H9 (cell line): ENCODE measurements at regions not wholly inside any gene's neighbourhood (a gene's known extent, or its start where the extent isn't known, plus 50 kb on each side); places are given as distances from the start of the nearest gene placed in this dataset.

Source experiments
- DNase-seq: peaks from one replicate; pipeline ENCODE4 v3.0.0-alpha.2; 2017
- H2AFZ ChIP-seq: one replicate; pipeline ENCODE4 v1.6.1; 2013; ENCODE audit warnings: mild to moderate bottlenecking, low read length, control low read depth, moderate library complexity
- H2AK5ac ChIP-seq: 2 replicates; pipeline ENCODE4 v1.6.1; 2013; ENCODE audit warnings: low read length, control low read depth, mixed read lengths; ENCODE audit not compliant: insufficient read length
- H2BK120ac ChIP-seq: one replicate; pipeline ENCODE4 v1.6.1; 2013; ENCODE audit warnings: low read depth, mild to moderate bottlenecking, low read length, control low read depth, inconsistent platforms; ENCODE audit not compliant: poor library complexity, severe bottlenecking
- H2BK12ac ChIP-seq: 2 replicates; pipeline ENCODE4 v1.6.1; 2013; ENCODE audit warnings: low read length, control low read depth, mixed read lengths, low read depth; ENCODE audit not compliant: insufficient read length
- H2BK15ac ChIP-seq: 2 replicates; pipeline ENCODE4 v1.6.1; 2013; ENCODE audit warnings: low read depth, low read length, control low read depth
- H2BK20ac ChIP-seq: one replicate; pipeline ENCODE4 v1.6.1; 2013; ENCODE audit warnings: low read depth, mild to moderate bottlenecking, low read length, control low read depth, inconsistent platforms; ENCODE audit not compliant: poor library complexity, severe bottlenecking
- H2BK5ac ChIP-seq: 2 replicates; pipeline ENCODE4 v1.6.1; 2013; ENCODE audit warnings: low read length, control low read depth, mixed read lengths; ENCODE audit not compliant: insufficient read length
- H3K14ac ChIP-seq: 2 replicates; pipeline ENCODE4 v1.6.1; 2013; ENCODE audit warnings: low read length, control low read depth; ENCODE audit not compliant: insufficient read depth
- H3K18ac ChIP-seq: 2 replicates; pipeline ENCODE4 v1.6.1; 2013; ENCODE audit warnings: low read depth, mild to moderate bottlenecking, mixed read lengths, low read length, control low read depth; ENCODE audit not compliant: insufficient read length
- H3K23ac ChIP-seq: 2 replicates; pipeline ENCODE4 v1.6.1; 2013; ENCODE audit warnings: low read length, control low read depth, mixed read lengths, low read depth; ENCODE audit not compliant: insufficient read length
- H3K23me2 ChIP-seq: 2 replicates; pipeline ENCODE4 v1.6.1; 2013; ENCODE audit warnings: low read depth, mild to moderate bottlenecking, mixed read lengths, low read length, control low read depth; ENCODE audit not compliant: insufficient read length, poor library complexity, severe bottlenecking
- H3K27ac ChIP-seq: 2 replicates; pipeline ENCODE4 v1.5.1; 2013; ENCODE audit warnings: low read length, control low read depth, mixed read lengths, low read depth; ENCODE audit not compliant: insufficient read length
- H3K27me3 ChIP-seq: 2 replicates; pipeline ENCODE4 v1.6.1; 2013; ENCODE audit warnings: low read length, control low read depth, inconsistent platforms; ENCODE audit not compliant: insufficient read depth
- H3K4ac ChIP-seq: 2 replicates; pipeline ENCODE4 v1.6.1; 2013; ENCODE audit warnings: low read depth, mild to moderate bottlenecking, control low read depth, inconsistent platforms, low read length, moderate library complexity
- H3K4me1 ChIP-seq: 2 replicates; pipeline ENCODE4 v1.6.1; 2013; ENCODE audit warnings: low read length, control low read depth, inconsistent platforms; ENCODE audit not compliant: insufficient read depth
- H3K4me2 ChIP-seq: 2 replicates; pipeline ENCODE4 v1.6.1; 2013; ENCODE audit warnings: low read length, control low read depth, mixed read lengths; ENCODE audit not compliant: insufficient read length, insufficient read depth
- H3K56ac ChIP-seq: 2 replicates; pipeline ENCODE4 v1.6.1; 2013; ENCODE audit warnings: low read depth, mild to moderate bottlenecking, mixed read lengths, low read length, control low read depth; ENCODE audit not compliant: insufficient read length
- H3K79me1 ChIP-seq: 2 replicates; pipeline ENCODE4 v1.6.1; 2013; ENCODE audit warnings: low read depth, mild to moderate bottlenecking, moderate library complexity, low read length, control low read depth, inconsistent platforms; ENCODE audit not compliant: insufficient read depth, poor library complexity, severe bottlenecking
- H3K79me2 ChIP-seq: 2 replicates; pipeline ENCODE4 v1.6.1; 2013; ENCODE audit warnings: low read length, control low read depth, inconsistent platforms; ENCODE audit not compliant: insufficient read depth
- H3K9ac ChIP-seq: 2 replicates; pipeline ENCODE4 v1.6.1; 2013; ENCODE audit warnings: low read length, control low read depth, mixed read lengths; ENCODE audit not compliant: insufficient read length; ENCODE audit errors: extremely low read depth
- H3K9me3 ChIP-seq: one replicate; pipeline ENCODE4 v1.6.1; 2013; ENCODE audit warnings: low read depth, low read length, inconsistent platforms; ENCODE audit not compliant: control insufficient read depth
- H3T11ph ChIP-seq: one replicate; pipeline ENCODE4 v1.6.1; 2013; ENCODE audit warnings: mild to moderate bottlenecking, low read length, control low read depth, inconsistent platforms
- H4K20me1 ChIP-seq: one replicate; pipeline ENCODE4 v1.6.1; 2013; ENCODE audit not compliant: control insufficient read depth, insufficient read length, insufficient read depth
- H4K5ac ChIP-seq: 2 replicates; pipeline ENCODE4 v1.6.1; 2013; ENCODE audit warnings: low read depth, mild to moderate bottlenecking, mixed read lengths, low read length, control low read depth; ENCODE audit not compliant: insufficient read length
- H4K8ac ChIP-seq: replicated peaks from 2 replicates; pipeline ENCODE4 v1.6.1; 2013; ENCODE audit warnings: low read length, control low read depth, mixed read lengths, low read depth; ENCODE audit not compliant: insufficient read length
- H4K91ac ChIP-seq: 2 replicates; pipeline ENCODE4 v1.6.1; 2013; ENCODE audit warnings: low read depth, mild to moderate bottlenecking, moderate library complexity, mixed read lengths, low read length, control low read depth; ENCODE audit not compliant: insufficient read length
- H3K27ac Mint-ChIP-seq, 3 experiments: 2 replicates in 2 of 3; 3 replicates in 1 of 3; pipeline ENCODE4 v1.8.0; 2020 to 2021; ENCODE audit warnings: mixed read lengths in 3 of 3, mild to moderate bottlenecking in 1 of 3, moderate library complexity in 1 of 3
- H3K27me3 Mint-ChIP-seq: 2 replicates; pipeline ENCODE4 v1.8.0; 2021; ENCODE audit warnings: low read depth, mild to moderate bottlenecking, moderate library complexity, mixed read lengths
- H3K36me3 Mint-ChIP-seq, 3 experiments: 2 replicates in 2 of 3; 3 replicates in 1 of 3; pipeline ENCODE4 v1.8.0; 2020 to 2021; ENCODE audit warnings: low read depth in 3 of 3, mixed read lengths in 3 of 3; ENCODE audit not compliant: insufficient read depth in 1 of 3
- H3K4me1 Mint-ChIP-seq, 2 experiments: 2 replicates each; pipeline ENCODE4 v1.8.0; 2020; ENCODE audit warnings: mixed read lengths in 2 of 2
- H3K4me3 Mint-ChIP-seq, 2 experiments: 2 replicates in 1 of 2; 3 replicates in 1 of 2; pipeline ENCODE4 v1.8.0; 2020 to 2021; ENCODE audit warnings: mild to moderate bottlenecking in 2 of 2, mixed read lengths in 2 of 2, moderate library complexity in 1 of 2
- H3K9me3 Mint-ChIP-seq, 2 experiments: 2 replicates in 1 of 2; 3 replicates in 1 of 2; pipeline ENCODE4 v1.8.0; 2020; ENCODE audit warnings: mild to moderate bottlenecking in 2 of 2, mixed read lengths in 2 of 2, moderate library complexity in 1 of 2
- WGBS: extraction: QIAGEN DNeasy Blood & Tissue Kit; methylation state at CpG from one replicate; pipeline ENCODE4 v1.1.7; 2013; ENCODE audit warnings: missing lambda C conversion rate, low lambda C conversion rate, mixed read lengths; ENCODE audit not compliant: insufficient read length; ENCODE audit errors: extremely low coverage; 5-methylcytosine and 5-hydroxymethylcytosine counted together
- TF ChIP-seq, protein P1 (sequence below): fragments of 200-600 bp; sonication (generic); conservative IDR thresholded peaks from 3 replicates; pipeline ENCODE4 v1.8.0; 2021; ENCODE audit warnings: antibody characterized with exemption, mild to moderate bottlenecking

DNA sequence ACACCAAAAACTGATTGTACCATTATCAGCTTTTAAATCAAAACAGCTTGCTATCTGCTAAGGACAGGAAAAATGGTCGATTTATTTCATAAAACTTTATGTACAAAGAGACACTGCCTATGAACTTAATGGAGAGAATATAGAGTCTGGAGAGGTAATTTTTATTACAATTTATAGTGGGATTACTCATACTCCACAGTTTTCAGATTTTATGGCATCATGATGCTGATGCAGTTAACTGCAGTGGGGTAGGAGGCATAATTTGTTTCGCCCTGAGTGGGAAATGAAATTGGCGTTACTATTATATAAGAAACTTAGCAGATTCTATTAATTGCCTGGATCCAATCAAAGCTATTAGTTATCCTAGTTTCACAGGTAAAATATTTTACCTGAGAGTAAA, 301.4 kb downstream of the KLF12 start:
- no peak overlapping the region for H3T11ph ChIP-seq
- no peaks in the 10 kb centered on the region for H3K36me3 Mint-ChIP-seq
- WGBS = no CpG with 5 or more reads among the region's 3 CpGs

More for the DNA sequence above, 301.4 kb downstream of the KLF12 start:
- Mint-ChIP-seq H3K27me3 (no peaks in the 10 kb centered on the region), H3K4me3 (no peak overlapping the region), H3K9me3 (no peaks in the 10 kb centered on the region), H3K27ac (no peak overlapping the region), H3K4me1 (peaks cover 15 to 20% of the 10 kb centered on the region in 2 experiments)
- no peak overlapping the region for H3K14ac ChIP-seq
- no peak overlapping the region for H4K91ac ChIP-seq
- H2AK5ac ChIP-seq = no peak overlapping the region
- H3K79me1 ChIP-seq = no peaks in the 10 kb centered on the region
- H2BK15ac ChIP-seq = no peak overlapping the region
- no peak overlapping the region for H3K23ac ChIP-seq
- no peak overlapping the region for H2BK120ac ChIP-seq
- no peak overlapping the region for H2BK20ac ChIP-seq
- no peaks in the 10 kb centered on the region for H3K23me2 ChIP-seq
- no peak overlapping the region for H4K5ac ChIP-seq
- no peak overlapping the region for H4K8ac ChIP-seq
- no peak overlapping the region for H2AFZ ChIP-seq
- no peak overlapping the region for H3K56ac ChIP-seq
- no peak for DNase-seq
- TF ChIP-seq, protein P1, sequence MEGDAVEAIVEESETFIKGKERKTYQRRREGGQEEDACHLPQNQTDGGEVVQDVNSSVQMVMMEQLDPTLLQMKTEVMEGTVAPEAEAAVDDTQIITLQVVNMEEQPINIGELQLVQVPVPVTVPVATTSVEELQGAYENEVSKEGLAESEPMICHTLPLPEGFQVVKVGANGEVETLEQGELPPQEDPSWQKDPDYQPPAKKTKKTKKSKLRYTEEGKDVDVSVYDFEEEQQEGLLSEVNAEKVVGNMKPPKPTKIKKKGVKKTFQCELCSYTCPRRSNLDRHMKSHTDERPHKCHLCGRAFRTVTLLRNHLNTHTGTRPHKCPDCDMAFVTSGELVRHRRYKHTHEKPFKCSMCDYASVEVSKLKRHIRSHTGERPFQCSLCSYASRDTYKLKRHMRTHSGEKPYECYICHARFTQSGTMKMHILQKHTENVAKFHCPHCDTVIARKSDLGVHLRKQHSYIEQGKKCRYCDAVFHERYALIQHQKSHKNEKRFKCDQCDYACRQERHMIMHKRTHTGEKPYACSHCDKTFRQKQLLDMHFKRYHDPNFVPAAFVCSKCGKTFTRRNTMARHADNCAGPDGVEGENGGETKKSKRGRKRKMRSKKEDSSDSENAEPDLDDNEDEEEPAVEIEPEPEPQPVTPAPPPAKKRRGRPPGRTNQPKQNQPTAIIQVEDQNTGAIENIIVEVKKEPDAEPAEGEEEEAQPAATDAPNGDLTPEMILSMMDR = no peak
- no peaks in the 10 kb centered on the region for H3K9me3 ChIP-seq
- no peaks in the 10 kb centered on the region for H3K4me1 ChIP-seq
- H2BK5ac ChIP-seq = no peak overlapping the region
- H3K18ac ChIP-seq = no peak overlapping the region
- no peaks in the 10 kb centered on the region for H4K20me1 ChIP-seq
- no peak overlapping the region for H3K27ac ChIP-seq
- no peak overlapping the region for H3K4me2 ChIP-seq
- H3K27me3 ChIP-seq = no peaks in the 10 kb centered on the region
- H3K79me2 ChIP-seq = no peaks in the 10 kb centered on the region
- H3K4ac ChIP-seq = no peak overlapping the region
- H2BK12ac ChIP-seq = no peak overlapping the region
- no peak overlapping the region for H3K9ac ChIP-seq
